ENCODE measurements at regions not wholly inside any gene's neighbourhood (a gene's known extent, or its start where the extent isn't known, plus 50 kb on each side); places are given as distances from the start of the nearest gene placed in this dataset.
"Not testable (repeated sequence)": the region's sequence is repeated elsewhere in the genome, so short reads cannot be mapped to it uniquely, and the experiment has no call there.

DNA sequence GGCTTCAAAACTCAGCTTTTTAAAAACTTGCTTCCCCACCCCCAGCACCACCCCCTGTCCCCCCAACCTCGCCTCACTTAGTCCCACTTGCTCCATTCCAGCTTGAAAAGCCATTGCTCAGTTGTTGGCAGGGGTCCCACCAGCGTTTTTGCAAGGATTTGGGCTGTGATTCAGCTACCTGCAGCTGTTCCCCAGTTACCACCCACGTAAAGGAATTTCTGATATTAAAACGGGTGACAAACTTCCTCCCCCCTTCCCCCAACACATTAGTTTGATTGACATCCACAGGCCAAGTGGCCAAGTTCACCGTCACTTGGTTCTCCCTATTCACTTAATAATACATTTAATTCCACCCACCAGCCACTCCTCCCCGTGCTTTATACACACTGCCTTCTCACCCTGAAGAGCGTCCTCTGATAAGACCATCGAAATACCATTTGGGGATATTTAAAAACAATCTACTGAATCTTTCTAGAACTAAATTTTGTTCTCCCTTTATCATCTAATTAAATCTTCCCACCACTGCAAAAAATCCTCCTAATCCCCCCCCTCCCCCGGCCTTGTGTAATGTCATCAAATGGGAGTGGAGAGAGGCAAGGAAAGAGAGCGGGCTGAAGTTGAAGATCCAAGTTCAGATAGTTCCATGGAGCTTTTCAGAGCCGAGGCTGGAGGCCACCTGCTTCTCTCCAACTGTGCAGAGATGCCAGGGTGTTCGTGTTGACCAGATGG, 55.1 kb downstream of the SOX9 start:
- DNase-seq, result no peak

DNA sequence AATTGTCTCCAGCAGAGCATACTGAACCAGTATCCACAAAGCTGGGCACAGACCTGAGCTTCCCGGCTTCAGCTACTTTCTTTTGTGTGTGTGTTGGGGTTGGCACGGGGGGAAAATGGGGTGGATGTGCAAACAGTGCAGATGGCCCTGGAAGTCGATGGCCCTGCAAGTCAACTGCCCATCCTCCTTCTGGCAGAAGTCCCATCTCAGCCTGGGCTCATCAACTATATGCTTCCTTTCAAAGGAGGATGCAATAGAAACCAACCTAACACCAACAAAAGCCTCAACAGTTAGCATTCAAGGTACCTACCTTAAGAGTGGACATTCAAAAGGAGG, 55.7 kb downstream of the SOX9 start:
- DNase-seq, result no peak

DNA sequence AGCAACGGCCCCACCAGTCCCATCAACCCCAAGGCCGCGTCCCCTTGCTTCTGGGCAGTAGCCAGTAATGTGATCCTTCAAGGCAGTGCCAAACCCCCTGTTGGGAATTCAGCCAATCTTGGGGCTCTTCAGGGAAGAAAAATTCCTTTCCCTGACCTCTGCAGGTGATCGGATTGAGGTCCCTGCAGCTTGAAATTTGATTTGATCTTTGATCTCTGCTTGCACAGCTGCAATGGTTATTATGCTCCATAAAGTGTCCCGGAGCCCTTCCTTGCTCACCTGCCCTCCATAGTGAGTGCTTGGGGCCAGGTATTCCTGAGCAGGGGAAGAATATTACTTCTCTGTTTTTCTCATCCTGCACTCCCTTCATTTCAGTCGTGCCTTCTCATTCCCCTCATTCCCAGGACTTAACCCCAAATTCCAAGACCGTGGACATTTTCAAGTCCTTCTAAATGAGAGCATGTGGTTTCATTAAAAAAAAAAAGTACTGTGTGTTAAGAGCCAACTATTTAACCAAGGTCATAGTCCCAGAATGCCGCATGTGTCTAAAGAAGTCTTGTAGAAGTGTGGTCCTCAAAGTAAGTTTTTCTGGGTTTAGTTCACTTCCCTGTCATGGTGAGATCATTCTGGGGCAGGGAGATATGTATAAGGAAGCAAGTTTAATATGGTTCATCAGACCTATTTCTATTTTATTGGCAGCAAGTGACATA, 56.3 kb downstream of the SOX9 start:
- no peak for DNase-seq

DNA sequence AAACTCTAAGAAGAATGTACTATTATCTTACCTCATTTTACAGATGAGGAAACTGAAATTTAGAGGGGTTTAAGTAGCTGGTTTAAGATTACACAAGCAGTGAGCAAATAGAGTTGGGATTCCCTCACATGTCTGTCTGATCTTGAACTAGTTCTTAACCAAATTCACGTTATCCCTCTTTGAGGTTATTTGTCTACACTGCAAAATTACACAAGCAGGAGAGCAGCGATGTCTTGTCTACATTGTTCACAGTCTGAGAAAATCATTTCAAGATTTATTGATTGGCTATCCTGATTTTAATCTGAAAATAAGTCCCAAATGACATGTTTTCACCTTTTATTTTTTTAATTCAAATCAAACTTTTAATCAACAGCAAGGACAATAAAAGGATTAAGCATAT, 56.9 kb downstream of the SOX9 start:
- no peak for DNase-seq

DNA sequence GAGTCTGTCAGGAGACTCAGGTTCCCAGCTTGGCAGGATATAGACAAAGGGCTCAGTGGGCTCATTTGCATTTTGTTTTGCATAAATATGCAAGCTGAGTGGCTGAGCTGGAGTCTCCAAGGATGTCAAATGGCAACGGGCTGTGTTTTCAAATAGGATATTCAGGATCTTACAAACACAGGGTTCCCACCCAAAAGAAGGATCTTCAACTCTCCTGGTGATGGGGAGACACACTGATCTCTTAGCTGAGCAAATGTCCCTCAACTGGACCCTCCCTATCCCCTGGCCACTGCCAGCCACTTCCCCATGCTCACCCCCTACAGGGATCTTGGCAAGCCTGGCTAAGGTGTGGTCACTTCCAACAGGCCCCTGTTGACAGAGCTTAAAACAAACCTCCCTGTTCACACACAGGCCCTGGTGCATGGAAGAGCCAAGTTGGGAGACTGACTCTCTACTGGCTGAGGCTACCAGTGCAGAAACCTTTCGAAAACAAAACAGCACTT, 61.6 kb downstream of the SOX9 start:
- DNase-seq, result no peak

DNA sequence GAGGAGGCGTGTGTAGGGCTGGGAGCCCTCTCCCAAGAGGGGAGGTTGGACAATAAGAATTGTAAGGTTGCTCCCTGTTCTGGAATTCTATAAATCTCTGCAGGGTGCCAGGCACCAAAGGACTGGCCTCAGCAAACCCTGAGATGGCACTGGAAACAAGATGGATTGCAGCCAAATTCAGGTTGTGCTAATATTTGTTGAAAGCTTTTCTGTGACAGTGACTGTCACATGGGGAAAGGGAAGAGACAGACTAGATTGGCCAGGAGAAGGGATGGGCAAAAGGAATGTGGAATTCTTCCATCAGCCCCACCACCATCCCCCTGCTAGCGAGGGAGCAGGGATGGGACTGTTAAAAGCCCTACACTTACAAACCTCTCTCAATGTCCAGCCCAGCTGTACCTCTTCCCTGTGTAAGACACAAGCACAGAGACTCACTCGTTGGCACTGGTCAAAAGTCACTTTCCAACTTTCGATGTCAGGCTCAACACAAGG, 62.4 kb downstream of the SOX9 start:
- DNase-seq, result no peak

DNA sequence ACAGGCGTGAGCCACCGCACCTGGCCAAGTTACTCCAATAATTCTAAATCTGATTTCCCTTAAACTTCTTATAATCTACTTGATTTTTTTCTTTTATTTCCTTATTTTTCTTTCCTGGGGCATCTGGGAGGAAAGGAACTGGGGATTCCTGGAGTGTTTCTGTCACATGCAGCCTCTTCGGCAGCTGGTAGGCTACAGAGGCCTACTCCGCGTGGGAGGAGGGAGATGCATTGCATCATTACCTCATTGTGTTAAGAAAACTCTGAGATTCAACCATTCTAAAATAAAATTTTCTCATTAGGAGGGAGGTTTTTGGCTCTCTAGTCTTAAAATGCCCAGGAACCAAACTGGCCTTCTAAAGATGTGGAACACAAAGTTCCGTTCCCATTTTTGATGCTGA, 64.0 kb downstream of the SOX9 start:
- DNase-seq, result no peak

DNA sequence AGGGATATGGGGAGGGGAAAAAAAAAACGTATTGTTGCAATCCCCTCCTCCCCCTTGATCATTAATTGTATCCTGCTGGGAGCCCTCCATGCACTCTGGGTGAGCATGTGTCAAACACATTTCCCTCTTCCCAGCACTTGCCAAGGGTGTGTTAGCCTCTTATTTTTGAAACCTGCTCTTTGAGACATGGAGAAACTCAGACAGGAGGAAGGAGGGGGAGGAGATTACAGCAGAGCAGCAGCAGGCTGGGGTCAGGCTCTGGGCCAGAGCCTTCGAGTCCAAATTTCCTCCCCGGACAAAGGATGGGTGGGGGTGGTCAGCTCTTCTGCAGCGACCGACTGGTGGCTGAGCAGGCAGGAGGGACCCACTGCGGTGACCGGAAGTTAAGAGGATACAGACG, 64.7 kb downstream of the SOX9 start:
- no peak for DNase-seq

DNA sequence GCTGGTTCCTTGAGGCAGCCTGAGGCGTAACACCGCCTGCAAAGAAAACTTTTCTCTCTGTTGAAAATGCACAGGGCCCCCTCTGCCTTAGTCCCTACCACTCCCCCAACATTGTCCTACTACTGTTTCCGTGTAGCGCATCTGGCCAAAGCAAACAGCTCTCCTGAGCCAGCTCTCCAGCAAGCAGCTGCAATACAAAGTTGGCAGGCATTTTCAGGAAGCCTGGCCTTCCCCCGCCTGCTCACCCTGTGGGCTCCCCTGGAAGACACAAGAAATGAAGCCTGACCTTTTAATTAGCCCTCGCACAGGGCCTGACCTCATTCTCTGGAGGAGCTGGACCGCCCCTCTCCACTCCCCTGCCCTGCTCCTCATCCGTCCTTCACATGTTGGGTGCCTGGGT, 66.7 kb downstream of the SOX9 start:
- no peak for DNase-seq

DNA sequence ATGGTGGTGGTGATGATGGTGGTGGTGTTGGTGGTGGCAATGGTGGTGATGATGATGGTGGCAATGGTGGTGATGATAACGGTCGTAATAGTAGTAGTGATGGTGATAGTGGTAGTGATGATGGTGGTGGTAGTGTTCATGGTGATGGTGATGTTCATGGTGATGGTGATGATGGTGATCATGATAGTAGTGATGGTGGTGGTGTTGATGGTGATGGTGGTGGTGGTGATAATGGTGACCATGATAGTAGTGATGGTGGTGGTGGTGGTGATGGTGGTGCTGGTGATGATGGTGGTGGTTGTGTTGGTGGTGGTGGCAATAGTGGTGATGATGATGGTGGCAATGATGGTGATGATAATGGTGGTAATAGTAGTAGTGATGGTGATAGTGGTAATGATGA, 68.0 kb downstream of the SOX9 start:
- no peak for DNase-seq

DNA sequence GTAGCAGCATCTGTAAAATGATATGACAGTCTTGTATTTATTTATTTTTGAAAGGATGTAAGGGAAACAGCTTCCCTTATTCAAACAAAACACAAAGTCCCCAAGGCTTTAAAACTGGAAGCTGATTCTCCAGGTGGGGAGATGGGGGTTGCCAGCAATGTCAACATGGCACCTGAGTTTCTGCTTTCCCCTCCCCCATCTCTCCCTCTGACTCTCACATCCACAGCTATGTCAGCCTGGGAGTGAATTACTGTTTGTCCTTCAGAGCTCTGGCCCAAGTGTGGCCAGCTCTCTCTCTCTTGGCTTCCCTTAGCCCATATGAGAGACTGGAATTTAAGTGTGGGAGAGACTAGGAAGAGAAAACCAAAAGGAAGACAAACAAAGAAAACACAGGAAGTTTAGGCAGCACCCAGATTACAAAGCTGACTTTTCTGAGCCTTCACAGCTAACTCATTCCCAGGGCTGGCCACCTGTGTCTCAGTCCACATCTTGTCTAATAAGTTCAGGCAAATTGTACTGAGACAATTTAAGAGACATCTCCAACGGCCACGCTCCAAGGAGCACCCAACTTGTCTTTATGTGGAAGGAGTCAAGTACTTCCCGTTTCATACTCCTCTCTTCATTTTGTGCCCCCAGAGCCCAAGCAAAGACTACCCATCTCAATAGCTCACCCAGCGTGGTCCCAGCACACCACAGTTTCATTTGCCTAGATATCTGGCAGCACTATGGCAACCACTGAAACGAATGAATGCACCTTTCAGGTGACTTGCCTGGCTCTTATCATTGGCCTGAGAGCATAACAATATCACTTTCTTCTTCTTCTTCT, 69.2 kb downstream of the SOX9 start:
- no peak for DNase-seq

DNA sequence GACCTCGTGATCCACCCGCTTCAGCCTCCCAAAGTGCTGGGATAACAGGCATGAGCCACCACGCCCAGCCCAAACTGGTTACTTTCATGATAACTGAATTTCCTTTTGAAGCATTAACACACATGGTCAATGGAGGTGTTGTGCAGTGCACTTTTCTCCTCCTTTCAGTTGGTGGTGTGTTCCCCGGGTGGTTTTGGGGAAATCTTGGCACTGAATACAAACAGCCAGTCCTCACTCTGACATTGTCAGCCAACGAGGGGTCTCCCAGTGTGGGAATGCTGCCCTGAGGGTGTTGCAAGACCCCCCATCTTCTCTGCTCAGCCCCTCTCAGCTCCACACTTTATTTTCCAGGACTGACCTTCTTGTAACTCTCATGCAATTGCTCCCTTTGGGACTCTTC, 70.5 kb downstream of the SOX9 start:
- DNase-seq, result no peak

DNA sequence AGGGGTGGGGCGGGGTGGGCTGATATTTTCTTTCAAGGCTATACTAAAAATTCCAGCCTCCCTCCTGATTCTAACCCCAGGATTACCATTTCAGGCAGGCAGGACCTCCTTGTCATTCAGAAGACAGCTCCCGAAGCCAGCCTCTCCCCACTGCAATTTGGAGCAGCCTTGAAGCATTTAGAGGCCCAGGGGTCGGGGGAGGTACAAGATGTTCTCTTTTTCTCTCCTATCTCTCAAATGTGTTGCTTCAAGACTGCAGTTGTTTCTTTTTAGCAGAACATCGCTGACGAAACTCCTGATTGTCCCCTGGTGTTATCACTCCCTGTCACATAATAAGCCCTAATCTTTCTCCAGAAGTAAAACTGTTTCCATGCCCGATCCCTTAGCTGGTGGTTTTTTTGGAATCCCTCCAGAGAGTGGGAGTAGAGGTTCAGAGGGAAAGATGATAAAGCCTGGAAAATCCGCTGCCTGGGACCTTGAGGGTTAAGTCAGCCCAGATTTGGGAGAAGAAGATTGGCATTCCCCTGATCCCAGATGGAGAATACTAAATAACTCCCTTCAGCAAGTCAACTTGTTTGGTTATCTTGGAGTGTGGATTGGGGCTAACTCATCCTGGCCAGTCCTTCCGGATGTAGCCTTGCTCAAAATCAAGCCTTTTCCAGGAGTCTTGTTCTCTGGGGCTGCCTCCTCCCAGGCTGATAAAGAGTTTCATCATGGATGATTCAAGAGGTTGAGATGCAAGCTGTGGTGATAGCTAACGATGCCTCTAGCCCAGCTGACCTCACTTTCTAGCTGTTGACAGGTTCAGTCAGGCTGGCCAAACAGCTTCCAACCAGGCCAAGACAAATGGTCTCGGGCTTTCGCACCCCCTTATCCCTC, 71.3 kb downstream of the SOX9 start:
- DNase-seq, result peak; percentile 7

DNA sequence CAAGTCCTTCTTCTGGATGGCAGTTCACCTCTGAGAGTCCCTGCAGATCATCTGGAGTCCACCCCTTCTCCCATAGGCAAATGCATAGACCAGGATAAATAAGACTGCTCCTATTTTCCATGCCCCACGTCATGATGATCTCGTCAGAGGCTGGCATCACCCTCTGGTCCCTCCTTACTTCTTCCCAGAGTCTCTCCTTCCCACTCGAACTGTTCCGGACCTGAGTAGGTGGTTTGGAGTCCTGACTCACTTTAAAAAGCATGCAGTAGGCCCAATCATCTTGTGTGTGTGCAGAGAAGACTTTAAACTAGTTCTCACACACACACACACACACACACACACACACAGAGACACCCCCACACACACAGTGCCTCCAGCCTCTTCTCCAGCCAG, 72.0 kb downstream of the SOX9 start:
- no peak for DNase-seq

DNA sequence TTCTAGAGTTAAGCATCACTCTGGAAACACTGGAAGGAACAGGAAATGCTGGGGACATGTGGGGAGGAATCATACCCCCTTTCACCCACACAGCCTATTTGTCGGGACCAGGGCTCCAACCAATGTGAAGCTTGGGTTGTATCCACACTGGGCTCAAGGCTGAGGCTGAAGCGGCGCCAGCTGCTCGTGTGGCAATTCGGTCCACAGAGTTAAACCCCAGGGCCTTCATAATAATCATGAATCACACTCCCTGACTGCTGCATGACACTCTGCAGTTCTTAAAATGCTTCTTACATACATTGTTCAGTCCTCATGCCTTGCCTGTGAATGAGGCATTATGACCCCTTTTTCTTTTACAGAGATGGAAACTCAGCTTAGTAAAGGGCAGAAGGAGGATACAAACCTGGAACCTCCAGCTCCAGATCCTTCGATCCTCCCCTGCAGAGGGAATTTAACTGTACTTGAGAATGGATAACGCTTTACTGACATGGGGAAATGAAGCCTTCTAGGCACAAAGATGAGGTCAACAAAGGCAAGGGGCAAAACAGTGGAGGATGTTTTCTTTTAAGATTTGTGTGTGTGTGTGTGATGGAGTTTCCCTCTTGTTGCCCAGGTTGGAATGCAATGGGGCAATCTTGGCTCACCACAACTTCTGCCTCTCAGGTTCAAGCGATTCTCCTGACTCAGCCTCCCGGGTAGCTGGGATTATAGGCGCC, 72.7 kb downstream of the SOX9 start:
- no peak for DNase-seq

DNA sequence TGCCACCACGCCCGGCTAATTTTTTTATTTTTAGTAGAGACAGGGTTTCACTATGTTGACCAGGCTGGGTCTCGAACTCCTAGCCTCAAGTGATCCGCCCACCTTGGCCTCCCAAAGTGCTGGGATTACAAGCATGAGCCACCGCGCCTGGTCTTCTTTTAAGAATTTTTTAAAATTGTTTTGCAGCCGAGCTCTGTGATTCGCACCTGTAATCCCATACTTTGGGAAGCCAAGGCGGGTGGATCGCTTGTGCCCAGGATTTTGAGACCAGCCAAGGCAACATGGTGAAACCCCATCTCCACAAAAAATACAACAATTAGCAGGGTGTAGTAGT, 73.3 kb downstream of the SOX9 start:
- not testable (repeated sequence) for DNase-seq

DNA sequence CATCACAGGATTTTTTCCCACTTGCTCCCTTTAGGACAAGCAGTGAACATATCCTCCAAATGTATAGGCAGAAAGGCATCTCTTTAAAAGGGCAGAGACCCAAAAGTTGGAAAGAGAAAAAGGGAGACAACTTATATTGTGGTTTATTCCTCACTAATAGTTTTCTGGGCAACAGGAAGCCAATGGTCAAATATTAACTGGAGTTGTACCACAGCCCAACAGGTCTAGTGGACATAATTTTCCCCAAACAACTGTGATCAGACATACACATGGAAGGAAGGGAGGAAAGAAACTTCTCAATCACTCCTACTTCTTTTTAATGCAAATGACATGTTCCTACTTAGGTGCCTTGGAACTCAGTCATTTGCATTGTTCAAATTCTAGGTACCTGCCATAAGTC, 78.4 kb downstream of the SOX9 start:
- no peak for DNase-seq

DNA sequence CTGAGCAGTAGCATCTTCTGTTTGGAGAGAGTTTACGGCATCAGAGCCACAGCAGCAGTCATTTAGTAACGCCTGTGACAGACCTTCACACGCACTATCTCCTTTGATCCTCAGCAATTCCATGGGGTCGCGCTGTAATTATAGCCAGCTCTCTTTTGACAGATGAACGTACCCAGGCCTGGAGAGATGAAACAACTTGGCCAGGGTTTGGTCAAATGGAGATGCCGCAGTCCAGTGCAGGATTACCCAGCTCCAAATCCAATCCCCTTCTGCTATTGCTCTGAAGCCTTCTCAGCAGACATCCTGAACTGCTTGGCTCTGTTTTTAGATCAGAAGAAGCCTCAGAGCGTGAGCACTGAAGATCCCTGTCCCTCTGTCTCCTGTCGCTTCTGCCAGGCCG, 83.9 kb downstream of the SOX9 start:
- no peak for DNase-seq

DNA sequence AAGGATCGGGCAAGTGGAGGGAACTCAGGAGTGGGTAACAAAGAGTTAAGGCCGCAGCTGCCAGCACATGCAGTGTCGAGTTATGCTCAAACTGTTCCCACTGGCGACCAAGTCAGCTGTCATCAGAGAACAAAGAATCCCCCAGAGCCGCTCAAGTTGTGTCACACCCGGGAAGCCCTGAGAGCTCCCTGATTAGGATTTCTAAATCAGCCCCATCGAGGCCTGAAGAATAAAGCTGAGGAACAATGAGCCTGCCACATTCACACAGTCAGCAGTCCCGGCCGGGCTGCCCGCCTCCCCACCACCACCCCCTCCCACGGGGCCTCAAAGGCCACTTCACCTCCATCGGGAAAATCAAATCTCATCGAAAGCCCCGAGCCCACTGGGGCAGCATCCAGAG, 84.5 kb downstream of the SOX9 start:
- DNase-seq, result no peak

DNA sequence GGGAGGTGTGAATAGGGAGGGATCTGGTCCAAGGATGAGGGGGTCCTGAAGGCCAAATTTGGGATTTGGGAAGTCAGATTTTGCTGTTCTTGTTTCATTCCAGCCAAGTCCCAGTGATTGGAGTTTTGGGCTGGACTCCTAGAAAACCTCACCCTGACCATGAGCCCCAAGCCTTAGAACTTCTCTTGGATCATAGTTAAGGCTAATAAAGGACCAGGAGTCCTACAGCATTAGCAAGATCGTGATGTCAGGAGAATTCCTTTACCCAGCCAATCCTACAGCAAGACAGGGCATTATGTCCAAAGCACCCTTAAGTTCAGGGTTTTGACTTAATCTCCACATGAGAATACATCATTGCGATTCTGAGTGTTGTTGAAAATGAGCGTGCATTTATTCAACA, 85.0 kb downstream of the SOX9 start:
- DNase-seq, result no peak

DNA sequence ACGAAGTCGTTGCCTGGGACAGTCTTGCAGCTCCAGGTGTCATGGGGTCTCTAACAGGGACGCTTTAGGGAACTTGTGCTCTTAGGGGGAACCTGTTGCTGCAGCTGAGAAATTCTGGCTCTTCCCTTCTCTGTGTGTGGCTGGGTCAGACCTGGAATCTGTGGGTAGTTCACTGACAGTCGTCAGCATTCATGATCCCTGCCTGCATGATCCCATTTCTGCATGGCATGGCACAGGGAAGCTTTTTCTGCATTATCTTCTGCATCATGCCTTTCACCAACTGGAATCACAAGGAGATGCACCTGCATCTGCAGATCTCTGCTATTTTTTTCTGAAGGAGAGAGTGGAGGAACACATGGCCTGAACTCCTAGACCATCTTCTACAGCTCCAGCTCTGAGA, 85.6 kb downstream of the SOX9 start:
- no peak for DNase-seq

DNA sequence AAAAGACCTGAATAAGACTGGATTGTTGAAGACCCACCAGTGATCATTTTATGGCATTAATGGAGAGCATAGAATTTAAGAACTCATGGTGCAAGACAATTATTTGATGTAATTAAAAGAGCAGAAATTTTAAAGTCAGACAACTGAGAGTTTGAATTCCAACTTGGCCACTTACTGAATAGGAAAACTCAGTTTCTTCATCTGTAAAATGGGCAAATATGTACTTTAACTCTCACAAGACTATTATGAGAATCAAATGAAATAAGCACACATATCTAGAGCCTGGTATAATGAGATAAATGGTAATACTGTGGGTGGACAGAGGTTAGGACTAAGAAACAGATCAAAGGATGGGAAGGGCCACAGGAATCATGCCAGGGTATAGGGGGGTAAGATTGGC, 88.0 kb downstream of the SOX9 start:
- DNase-seq, result no peak

All from HCEC 1CT (cell line).